ENCODE measurements at regions not wholly inside any gene's neighbourhood (a gene's known extent, or its start where the extent isn't known, plus 50 kb on each side); places are given as distances from the start of the nearest gene placed in this dataset.

- DNase-seq (ENCODE audit: low read depth) = no peak
Measured at GRCh38 chr10:8985651-8986050, 931.2 kb downstream of the GATA3 start.

- DNase-seq (ENCODE audit: low read depth) = no peak
Measured at GRCh38 chr10:8986975-8987374, 932.5 kb downstream of the GATA3 start.

GRCh38 chr10:8987712-8988111, 933.2 kb downstream of the GATA3 start:
- DNase-seq (ENCODE audit: low read depth) = no peak

- DNase-seq (ENCODE audit: low read depth) = no peak
Measured at GRCh38 chr10:8990280-8990987, 935.9 kb downstream of the GATA3 start.

GRCh38 chr10:8992009-8992408, 937.5 kb downstream of the GATA3 start:
- DNase-seq (ENCODE audit: low read depth) = no peak

- DNase-seq (ENCODE audit: low read depth) = no peak
Measured at GRCh38 chr10:8993864-8994263, 939.4 kb downstream of the GATA3 start.

GRCh38 chr10:8998751-8999150, 944.3 kb downstream of the GATA3 start:
- no peak for DNase-seq (ENCODE audit: low read depth)

GRCh38 chr10:9003122-9003521, 948.6 kb downstream of the GATA3 start:
- no peak for DNase-seq (ENCODE audit: low read depth)

GRCh38 chr10:9004736-9005135, 950.2 kb downstream of the GATA3 start:
- DNase-seq (ENCODE audit: low read depth) = no peak

- DNase-seq (ENCODE audit: low read depth) = no peak
Measured at GRCh38 chr10:9009505-9009904, 955.0 kb downstream of the GATA3 start.

GRCh38 chr10:9010093-9010492, 955.6 kb downstream of the GATA3 start:
- no peak for DNase-seq (ENCODE audit: low read depth)

- no peak for DNase-seq (ENCODE audit: low read depth)
Measured at GRCh38 chr10:9010931-9011670, 956.6 kb downstream of the GATA3 start.

GRCh38 chr10:9012312-9012711, 957.8 kb downstream of the GATA3 start:
- DNase-seq (ENCODE audit: low read depth) = no peak

GRCh38 chr10:9015005-9015404, 960.5 kb downstream of the GATA3 start:
- DNase-seq (ENCODE audit: low read depth) = no peak

GRCh38 chr10:9015447-9015846, 961.0 kb downstream of the GATA3 start:
- DNase-seq (ENCODE audit: low read depth) = no peak

GRCh38 chr10:9016930-9017329, 962.4 kb downstream of the GATA3 start:
- DNase-seq (ENCODE audit: low read depth) = no peak

GRCh38 chr10:9018195-9019173, 964.0 kb downstream of the GATA3 start:
- no peak for DNase-seq (ENCODE audit: low read depth)

- DNase-seq (ENCODE audit: low read depth) = no peak
Measured at GRCh38 chr10:9023206-9023605, 968.7 kb downstream of the GATA3 start.

GRCh38 chr10:9024210-9024609, 969.7 kb downstream of the GATA3 start:
- DNase-seq (ENCODE audit: low read depth) = no peak

- no peak for DNase-seq (ENCODE audit: low read depth)
Measured at GRCh38 chr10:9028231-9028630, 973.7 kb downstream of the GATA3 start.

- no peak for DNase-seq (ENCODE audit: low read depth)
Measured at GRCh38 chr10:9035355-9035754, 980.9 kb downstream of the GATA3 start.

- no peak for DNase-seq (ENCODE audit: low read depth)
Measured at GRCh38 chr10:9036711-9037204, 982.3 kb downstream of the GATA3 start.

Measured in stimulated activated CD8-positive, alpha-beta memory T cell treated with anti-CD3 and anti-CD28 coated beads, Interleukin-7, amount 100 ng/mL, for 24 hours (primary cell).